ENCODE measurements at regions not wholly inside any gene's neighbourhood (a gene's known extent, or its start where the extent isn't known, plus 50 kb on each side); places are given as distances from the start of the nearest gene placed in this dataset.

GRCh38 chr5:88374391-88374790 is 105.7 kb upstream of the TMEM161B start:
- no peak for TF ChIP-seq EP300 (IDR thresholded peaks at IDR 0.05)
- no peak for TF ChIP-seq CTCF (IDR thresholded peaks at IDR 0.05)
- TF ChIP-seq POLR2A (IDR thresholded peaks at IDR 0.05): no peak

Data from sigmoid colon (tissue), 4 donors.